GM23248 (cell line): ENCODE measurements at regions not wholly inside any gene's neighbourhood (a gene's known extent, or its start where the extent isn't known, plus 50 kb on each side); places are given as distances from the start of the nearest gene placed in this dataset.

Source experiments
- DNase-seq: peaks from one replicate; pipeline ENCODE4 v3.0.0-alpha.2; 2015
- H2AFZ ChIP-seq: fragments of 200-600 bp; sonication (generic); 2 replicates; pipeline ENCODE4 v1.6.1; 2016; ENCODE audit warnings: antibody characterized with exemption
- H3F3A ChIP-seq: fragments of 200-600 bp; sonication (generic); 2 replicates; pipeline ENCODE4 v1.6.1; 2016; ENCODE audit warnings: mild to moderate bottlenecking, antibody characterized with exemption, mixed run types; ENCODE audit not compliant: insufficient read depth
- H3K27ac ChIP-seq: fragments of 200-600 bp; sonication (generic); 2 replicates; pipeline ENCODE4 v1.5.1; 2016; ENCODE audit warnings: mild to moderate bottlenecking
- H3K27me3 ChIP-seq: fragments of 200-600 bp; sonication (generic); replicated peaks from 2 replicates; pipeline ENCODE4 v1.6.1; 2016; ENCODE audit warnings: mild to moderate bottlenecking; ENCODE audit not compliant: insufficient read depth
- H3K36me3 ChIP-seq: fragments of 200-600 bp; sonication (generic); 2 replicates; pipeline ENCODE4 v1.6.1; 2016; ENCODE audit warnings: low read depth, mild to moderate bottlenecking
- H3K4me1 ChIP-seq: fragments of 200-600 bp; sonication (generic); 2 replicates; pipeline ENCODE4 v1.6.1; 2016; ENCODE audit warnings: mild to moderate bottlenecking; ENCODE audit not compliant: insufficient read depth
- H3K4me2 ChIP-seq: fragments of 200-600 bp; sonication (generic); one replicate; pipeline ENCODE4 v1.6.1; 2016; ENCODE audit warnings: mild to moderate bottlenecking; ENCODE audit not compliant: unreplicated experiment
- H3K4me3 ChIP-seq: fragments of 200-600 bp; sonication (generic); 2 replicates; pipeline ENCODE4 v1.5.1; 2016; ENCODE audit warnings: mild to moderate bottlenecking
- H3K79me2 ChIP-seq: fragments of 200-600 bp; sonication (generic); 2 replicates; pipeline ENCODE4 v1.6.1; 2016; ENCODE audit warnings: mild to moderate bottlenecking; ENCODE audit not compliant: insufficient read depth
- H3K9ac ChIP-seq: fragments of 200-600 bp; sonication (generic); 2 replicates; pipeline ENCODE4 v1.6.1; 2016; ENCODE audit warnings: mild to moderate bottlenecking
- H3K9me2 ChIP-seq: fragments of 200-600 bp; sonication (generic); 2 replicates; pipeline ENCODE4 v1.6.1; 2016; ENCODE audit warnings: mixed run types, mild to moderate bottlenecking, moderate library complexity; ENCODE audit not compliant: insufficient read depth
- H3K9me3 ChIP-seq: fragments of 200-600 bp; sonication (generic); one replicate; pipeline ENCODE4 v1.6.1; 2017; ENCODE audit warnings: low read depth
- H4K20me1 ChIP-seq: fragments of 200-600 bp; sonication (generic); 2 replicates; pipeline ENCODE4 v1.6.0; 2016; ENCODE audit not compliant: insufficient read depth
- EZH2 ChIP-seq: fragments of 200-600 bp; sonication (generic); IDR thresholded peaks from 2 replicates; pipeline ENCODE4 v1.6.1; 2018; ENCODE audit warnings: antibody characterized with exemption, mild to moderate bottlenecking; ENCODE audit not compliant: insufficient read depth, poor library complexity, severe bottlenecking
- EZH2phosphoT487 ChIP-seq: fragments of 200-600 bp; sonication (generic); IDR thresholded peaks from 2 replicates; pipeline ENCODE4 v1.6.1; 2018; ENCODE audit warnings: antibody characterized with exemption, moderate library complexity, mild to moderate bottlenecking, low read depth; ENCODE audit not compliant: insufficient read depth
- WGBS, 2 experiments: methylation state at CpG; one replicate each; pipeline ENCODE4 v1.1.6; 2015 to 2017; ENCODE audit warnings: low lambda C conversion rate in 2 of 2, low coverage in 1 of 2; ENCODE audit errors: missing lambda C conversion rate in 2 of 2; 5-methylcytosine and 5-hydroxymethylcytosine counted together
- in situ Hi-C: fragments of 300-500 bp; cut with MboI; formaldehyde crosslinking; loops from 2 replicates; pipeline ENCODE4 v1.15.0; 2020

DNA sequence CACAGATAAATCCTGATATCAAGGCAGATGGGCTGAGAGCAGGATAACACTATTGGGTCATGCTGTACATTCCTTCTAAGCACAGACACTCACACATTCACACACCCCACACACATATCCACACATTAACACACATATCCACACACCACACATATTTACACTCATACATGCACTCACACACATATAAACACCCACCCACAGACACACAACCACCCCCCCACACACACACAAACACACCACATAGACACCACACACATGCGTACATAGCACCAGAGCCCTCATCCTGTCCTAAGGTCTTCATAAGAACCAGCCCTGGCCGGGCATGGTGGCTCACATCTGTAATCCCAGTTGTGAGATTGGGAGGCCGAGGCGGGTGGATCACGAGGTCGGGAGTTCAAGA lies 322.3 kb upstream of the ADCY2 start:
- no peak for DNase-seq
- Histone ChIP-seq H3K79me2 (no peaks in the 10 kb centered on the region), H3K9ac (no peak overlapping the region), H3K4me2 (no peak overlapping the region), H3F3A (no peaks in the 10 kb centered on the region), H3K4me3 (no peak overlapping the region), H3K9me3 (no peaks in the 10 kb centered on the region), H3K27me3 (no peaks in the 10 kb centered on the region), H3K9me2 (no peaks in the 10 kb centered on the region), H3K4me1 (no peaks in the 10 kb centered on the region), H3K36me3 (no peaks in the 10 kb centered on the region), H3K27ac (no peak overlapping the region), H2AFZ (no peak overlapping the region), H4K20me1 (no peaks in the 10 kb centered on the region)
- no peak for TF ChIP-seq EZH2phosphoT487
- no peak for TF ChIP-seq EZH2
- in situ Hi-C loops: no loop called here
- WGBS, 2 experiments: 54 to 66% methylated on average over 6 of the region's 6 CpGs

DNA sequence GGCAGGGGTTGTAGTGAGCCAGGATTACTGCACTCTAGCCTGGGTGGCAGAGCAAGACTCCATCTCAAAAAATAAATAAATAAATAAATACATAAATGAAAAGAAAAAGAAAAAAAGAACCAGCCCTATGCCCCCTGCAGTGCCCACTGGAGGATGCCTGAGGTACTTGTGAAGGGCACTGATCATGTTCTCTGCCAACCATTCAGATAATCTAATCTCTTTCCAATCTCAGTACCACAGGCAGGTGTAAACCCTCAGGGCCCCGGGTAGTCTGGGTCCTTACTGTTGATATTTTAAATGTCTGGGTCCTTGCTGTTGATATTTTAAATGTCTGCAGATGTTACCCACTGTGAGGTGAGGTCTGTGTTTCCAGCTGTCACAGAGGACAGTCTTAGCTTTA lies 321.8 kb upstream of the ADCY2 start:
- no peaks in the 10 kb centered on the region for H4K20me1 ChIP-seq
- TF ChIP-seq EZH2phosphoT487 (no peak), EZH2 (no peak)
- no peak overlapping the region for H3K27ac ChIP-seq
- DNase-seq: no peak
- H3K27me3 ChIP-seq: no peaks in the 10 kb centered on the region
- no peak overlapping the region for H3K4me3 ChIP-seq
- no peaks in the 10 kb centered on the region for H3F3A ChIP-seq
- H3K4me1 ChIP-seq: no peaks in the 10 kb centered on the region
- in situ Hi-C loops: no loop called here
- no peaks in the 10 kb centered on the region for H3K9me3 ChIP-seq
- no peak overlapping the region for H2AFZ ChIP-seq
- no peak overlapping the region for H3K9ac ChIP-seq
- no peaks in the 10 kb centered on the region for H3K79me2 ChIP-seq
- WGBS, 2 experiments: 4 to 7% methylated on average over 1 of the region's 1 CpG
- H3K36me3 ChIP-seq: no peaks in the 10 kb centered on the region
- no peaks in the 10 kb centered on the region for H3K9me2 ChIP-seq
- H3K4me2 ChIP-seq: no peak overlapping the region

DNA sequence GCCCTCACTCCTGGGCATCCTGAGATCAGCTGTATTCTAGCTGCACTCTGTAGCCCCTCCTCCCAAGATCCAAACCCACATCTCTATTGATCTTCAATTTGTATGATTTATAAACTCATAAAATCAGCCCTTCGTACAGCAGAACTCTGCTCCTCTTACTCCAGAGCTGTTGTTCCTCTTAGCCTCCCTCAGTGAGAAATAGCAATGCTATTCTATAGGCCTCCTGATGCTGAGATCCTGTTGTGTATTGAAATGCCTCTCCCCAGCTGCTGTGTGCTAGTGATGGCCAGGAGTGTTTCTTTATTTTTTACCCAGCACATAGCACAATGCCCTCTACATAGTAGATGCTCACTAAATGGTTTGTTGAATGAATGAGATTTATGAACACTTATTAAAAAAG lies 320.5 kb upstream of the ADCY2 start:
- Histone ChIP-seq H3K9me2 (no peaks in the 10 kb centered on the region), H3K27ac (no peak overlapping the region), H3K9me3 (no peaks in the 10 kb centered on the region), H3F3A (no peaks in the 10 kb centered on the region), H3K9ac (no peak overlapping the region), H3K4me1 (no peaks in the 10 kb centered on the region), H3K36me3 (no peaks in the 10 kb centered on the region), H3K79me2 (no peaks in the 10 kb centered on the region), H3K27me3 (no peaks in the 10 kb centered on the region), H4K20me1 (no peaks in the 10 kb centered on the region), H3K4me3 (no peak overlapping the region), H3K4me2 (no peak overlapping the region), H2AFZ (no peak overlapping the region)
- WGBS, 2 experiments: 35 to 38% methylated on average over 1 of the region's 1 CpG
- in situ Hi-C loops: no loop called here
- no peak for TF ChIP-seq EZH2
- DNase-seq: no peak

- Histone ChIP-seq H3K36me3 (no peaks in the 10 kb centered on the region), H3K4me2 (no peak overlapping the region), H3K9ac (no peak overlapping the region), H3K4me3 (no peak overlapping the region), H3K27ac (no peak overlapping the region), H3K9me3 (no peaks in the 10 kb centered on the region), H3K27me3 (no peaks in the 10 kb centered on the region), H3F3A (no peaks in the 10 kb centered on the region), H3K79me2 (no peaks in the 10 kb centered on the region), H4K20me1 (no peaks in the 10 kb centered on the region), H3K9me2 (no peaks in the 10 kb centered on the region), H3K4me1 (no peaks in the 10 kb centered on the region), H2AFZ (no peak overlapping the region)
- in situ Hi-C loops: no loop called here
- 38 to 42% methylated on average over 6 of the region's 6 CpGs for WGBS, 2 experiments
- no peak for DNase-seq
- TF ChIP-seq EZH2phosphoT487 (no peak), EZH2 (no peak)
Measured at GRCh38 chr5:7078101-7078500, 317.8 kb upstream of the ADCY2 start.

DNA sequence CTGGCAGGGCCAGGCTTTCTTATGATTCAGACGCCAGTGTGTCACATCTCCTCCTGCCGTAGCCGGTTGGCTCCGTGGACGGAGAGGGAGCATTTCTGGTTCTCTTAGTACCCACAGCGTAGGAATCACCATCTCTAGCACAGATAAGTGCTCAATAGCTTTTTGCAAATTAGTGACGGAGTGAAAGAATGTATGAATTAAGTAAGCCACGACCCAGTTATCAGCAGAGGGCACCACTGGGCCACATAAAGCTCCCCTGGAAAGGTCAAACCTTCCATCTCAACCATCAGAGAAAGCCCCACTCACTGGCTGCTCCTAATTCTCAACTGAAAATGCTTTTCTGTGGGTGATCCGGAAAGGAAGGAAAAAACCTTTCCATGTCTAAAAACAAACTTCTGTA lies 317.0 kb upstream of the ADCY2 start:
- H3K27me3 ChIP-seq: no peaks in the 10 kb centered on the region
- no peaks in the 10 kb centered on the region for H4K20me1 ChIP-seq
- no peaks in the 10 kb centered on the region for H3K36me3 ChIP-seq
- H3F3A ChIP-seq: no peaks in the 10 kb centered on the region
- H3K9me2 ChIP-seq: no peaks in the 10 kb centered on the region
- no peak overlapping the region for H3K27ac ChIP-seq
- no peaks in the 10 kb centered on the region for H3K79me2 ChIP-seq
- TF ChIP-seq EZH2phosphoT487: no peak
- no peak for TF ChIP-seq EZH2
- in situ Hi-C loops: no loop called here
- peak; percentile 5 for DNase-seq
- no peak overlapping the region for H3K9ac ChIP-seq
- H3K4me3 ChIP-seq: no peak overlapping the region
- no peak overlapping the region for H2AFZ ChIP-seq
- 31 to 33% methylated on average over 9 of the region's 9 CpGs for WGBS, 2 experiments
- no peaks in the 10 kb centered on the region for H3K9me3 ChIP-seq
- no peaks in the 10 kb centered on the region for H3K4me1 ChIP-seq
- no peak overlapping the region for H3K4me2 ChIP-seq
